ENCODE measurements at regions not wholly inside any gene's neighbourhood (a gene's known extent, or its start where the extent isn't known, plus 50 kb on each side); places are given as distances from the start of the nearest gene placed in this dataset.

DNA sequence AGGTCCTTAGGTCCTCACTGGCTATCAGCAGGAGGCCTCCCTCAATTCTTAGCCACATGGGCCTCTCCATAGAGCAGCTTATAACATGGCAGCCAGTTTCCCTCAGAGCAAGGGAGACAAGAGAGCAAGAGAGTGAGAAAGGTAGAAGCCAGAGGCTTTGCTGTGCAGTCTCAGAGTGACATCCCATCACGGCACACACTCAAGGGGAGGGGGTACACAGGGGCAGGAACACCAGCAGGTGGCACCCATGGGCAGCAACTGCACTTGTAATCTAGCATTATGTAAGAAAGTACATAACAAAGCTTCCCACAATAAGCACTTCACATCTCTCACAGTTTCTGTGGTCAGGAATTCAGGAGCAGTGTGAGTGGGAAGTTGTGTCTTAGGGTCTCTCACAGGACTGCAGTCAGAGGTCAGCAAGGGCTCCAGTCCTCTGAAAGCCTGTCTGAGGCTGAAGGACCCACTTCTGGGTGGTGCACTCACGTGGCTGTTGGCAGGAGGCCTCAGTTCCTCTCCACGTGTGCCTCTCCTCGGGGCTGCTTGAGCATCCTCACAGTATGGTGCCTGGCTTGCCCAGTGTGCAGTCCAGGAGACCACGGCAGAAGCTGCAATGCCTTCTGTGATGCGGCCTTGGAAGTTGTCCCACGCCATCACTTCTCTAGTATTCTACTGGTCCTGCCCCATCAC lies 159.4 kb downstream of the OAT start:
- TF ChIP-seq, protein P1, sequence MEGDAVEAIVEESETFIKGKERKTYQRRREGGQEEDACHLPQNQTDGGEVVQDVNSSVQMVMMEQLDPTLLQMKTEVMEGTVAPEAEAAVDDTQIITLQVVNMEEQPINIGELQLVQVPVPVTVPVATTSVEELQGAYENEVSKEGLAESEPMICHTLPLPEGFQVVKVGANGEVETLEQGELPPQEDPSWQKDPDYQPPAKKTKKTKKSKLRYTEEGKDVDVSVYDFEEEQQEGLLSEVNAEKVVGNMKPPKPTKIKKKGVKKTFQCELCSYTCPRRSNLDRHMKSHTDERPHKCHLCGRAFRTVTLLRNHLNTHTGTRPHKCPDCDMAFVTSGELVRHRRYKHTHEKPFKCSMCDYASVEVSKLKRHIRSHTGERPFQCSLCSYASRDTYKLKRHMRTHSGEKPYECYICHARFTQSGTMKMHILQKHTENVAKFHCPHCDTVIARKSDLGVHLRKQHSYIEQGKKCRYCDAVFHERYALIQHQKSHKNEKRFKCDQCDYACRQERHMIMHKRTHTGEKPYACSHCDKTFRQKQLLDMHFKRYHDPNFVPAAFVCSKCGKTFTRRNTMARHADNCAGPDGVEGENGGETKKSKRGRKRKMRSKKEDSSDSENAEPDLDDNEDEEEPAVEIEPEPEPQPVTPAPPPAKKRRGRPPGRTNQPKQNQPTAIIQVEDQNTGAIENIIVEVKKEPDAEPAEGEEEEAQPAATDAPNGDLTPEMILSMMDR (IDR thresholded peaks at IDR 0.05; ENCODE audit: poor library complexity): no peak
- TF ChIP-seq EZH2 (IDR thresholded peaks at IDR 0.05; ENCODE audit: borderline replicate concordance) (no peak), EZH2phosphoT487 (IDR thresholded peaks at IDR 0.05; ENCODE audit: low read depth, severe bottlenecking, unreplicated experiment) (no peak)
